Stimulated activated memory B cell treated with anti-CD40 and anti-IgM and Interleukin-4, amounts not matched to agents 10 μg/mL and 1 μg/mL and 100 μg/mL, for 72 hours (primary cell): ENCODE measurements at regions not wholly inside any gene's neighbourhood (a gene's known extent, or its start where the extent isn't known, plus 50 kb on each side); places are given as distances from the start of the nearest gene placed in this dataset.
"Not testable (repeated sequence)": the region's sequence is repeated elsewhere in the genome, so short reads cannot be mapped to it uniquely, and the experiment has no call there.

ENCODE experiments used
- ATAC-seq: fragments of 150-1000 bp; cut with Tn5 transposase; 2 replicates; pipeline ENCODE4 v1.10.0; 2021
- H3K27ac Mint-ChIP-seq: one replicate; pipeline ENCODE4 v1.8.0; 2022; ENCODE audit warnings: mild to moderate bottlenecking, mixed read lengths
- H3K27me3 Mint-ChIP-seq: one replicate; pipeline ENCODE4 v1.8.0; 2022; ENCODE audit warnings: mixed read lengths
- H3K36me3 Mint-ChIP-seq: one replicate; pipeline ENCODE4 v1.8.0; 2022; ENCODE audit warnings: mixed read lengths
- H3K4me1 Mint-ChIP-seq: one replicate; pipeline ENCODE4 v1.8.0; 2022; ENCODE audit warnings: mixed read lengths
- H3K4me3 Mint-ChIP-seq: one replicate; pipeline ENCODE4 v1.8.0; 2022; ENCODE audit warnings: mild to moderate bottlenecking, moderate library complexity, mixed read lengths
- H3K9me3 Mint-ChIP-seq: one replicate; pipeline ENCODE4 v1.8.0; 2022; ENCODE audit warnings: mixed read lengths

DNA sequence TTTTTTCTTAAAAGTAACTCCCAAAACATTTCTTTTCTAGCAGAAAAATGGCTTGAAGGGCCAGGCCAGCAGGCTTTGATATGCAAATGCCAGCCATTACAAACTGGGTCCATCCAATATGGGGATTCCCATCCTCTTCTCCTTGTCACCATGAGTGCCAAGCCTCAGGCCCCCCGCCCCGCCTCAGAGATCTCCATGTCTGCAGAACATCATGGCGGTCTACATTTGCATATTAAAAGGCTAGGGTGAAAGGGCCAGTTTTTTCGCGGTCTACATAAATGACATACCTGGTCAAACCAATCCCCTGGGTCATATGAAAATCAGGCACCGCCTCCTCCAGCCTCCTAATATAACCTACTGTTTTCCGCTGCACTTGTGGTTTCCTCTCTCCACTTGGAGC is 1327.6 kb downstream of the UQCRFS1 start:
- Mint-ChIP-seq H3K4me3 (no peak overlapping the region), H3K9me3 (peaks cover 5% of the 10 kb centered on the region), H3K36me3 (no peaks in the 10 kb centered on the region), H3K27me3 (no peaks in the 10 kb centered on the region), H3K27ac (no peak overlapping the region), H3K4me1 (no peaks in the 10 kb centered on the region)
- no peak for ATAC-seq

DNA sequence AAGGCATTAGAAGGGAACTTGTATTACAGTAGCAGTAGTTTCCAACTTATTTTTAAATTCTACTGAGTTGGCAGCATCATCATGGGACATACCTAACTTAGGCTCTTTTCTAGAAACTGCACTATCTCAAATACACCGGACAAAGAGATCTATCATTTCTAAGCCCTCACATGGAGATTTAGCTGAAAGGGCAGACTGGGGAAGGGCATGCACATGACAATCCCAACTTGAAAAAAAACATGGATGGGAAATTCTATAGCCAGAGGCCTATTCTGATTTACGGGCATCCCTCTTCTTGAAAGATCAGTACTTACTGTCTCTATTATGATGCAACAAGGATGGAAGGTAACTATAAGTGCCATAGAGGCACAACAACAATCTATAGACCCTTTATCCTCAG is 1328.6 kb downstream of the UQCRFS1 start:
- Mint-ChIP-seq H3K9me3 (peaks cover 5% of the 10 kb centered on the region), H3K27ac (no peak overlapping the region), H3K27me3 (no peaks in the 10 kb centered on the region), H3K4me1 (no peaks in the 10 kb centered on the region), H3K36me3 (no peaks in the 10 kb centered on the region), H3K4me3 (no peak overlapping the region)
- ATAC-seq = no peak

DNA sequence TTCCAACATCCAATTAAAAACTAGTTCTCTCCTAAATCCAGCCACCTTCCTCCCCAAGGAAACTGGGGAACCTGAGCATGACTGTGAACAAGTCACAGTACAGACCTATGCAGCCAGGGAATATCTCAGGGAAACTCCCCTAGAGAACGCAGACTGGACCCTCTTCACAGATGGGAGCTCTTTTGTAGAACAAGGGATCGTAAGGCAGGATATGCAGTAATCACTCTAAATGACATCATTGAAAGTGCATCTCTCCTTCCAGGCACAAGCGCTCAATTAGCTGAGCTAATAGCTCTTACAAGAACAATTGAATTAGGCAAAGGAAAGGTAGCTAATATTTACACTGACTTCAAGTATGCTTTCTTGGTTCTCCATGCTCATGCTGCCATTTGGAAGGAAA is 1331.7 kb downstream of the UQCRFS1 start:
- H3K9me3 Mint-ChIP-seq = no peaks in the 10 kb centered on the region
- H3K36me3 Mint-ChIP-seq = no peaks in the 10 kb centered on the region
- no peak overlapping the region for H3K27ac Mint-ChIP-seq
- H3K4me1 Mint-ChIP-seq = no peaks in the 10 kb centered on the region
- no peaks in the 10 kb centered on the region for H3K27me3 Mint-ChIP-seq
- no peak for ATAC-seq
- no peak overlapping the region for H3K4me3 Mint-ChIP-seq

DNA sequence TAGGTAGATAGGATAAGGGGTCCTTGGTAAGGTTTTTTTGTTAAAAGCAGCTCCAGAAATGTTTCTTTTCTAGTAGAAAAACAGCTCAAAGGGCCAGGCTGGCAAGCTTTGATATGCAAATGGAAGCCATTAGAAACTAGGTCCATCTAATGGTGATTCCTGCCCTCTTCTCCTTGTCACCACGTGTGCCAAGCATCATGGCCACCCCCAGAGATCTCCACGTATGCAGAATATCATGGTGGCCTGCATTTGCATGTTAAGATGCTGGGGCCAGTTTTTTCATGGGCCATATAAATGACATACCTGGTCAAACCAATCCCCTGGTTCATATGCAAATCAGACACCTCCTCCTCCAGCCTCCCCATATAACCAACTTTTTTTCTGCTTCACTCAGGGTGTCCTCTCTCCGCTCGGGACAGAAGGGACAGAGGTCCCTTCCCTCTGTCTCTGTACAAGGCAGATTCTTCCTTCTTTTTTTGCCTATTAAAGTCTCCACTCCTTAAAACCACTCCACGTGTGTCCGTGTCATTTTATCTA is 1335.9 kb downstream of the UQCRFS1 start:
- no peaks in the 10 kb centered on the region for H3K27me3 Mint-ChIP-seq
- peaks cover 7% of the 10 kb centered on the region for H3K9me3 Mint-ChIP-seq
- H3K36me3 Mint-ChIP-seq = peaks cover 8% of the 10 kb centered on the region
- no peaks in the 10 kb centered on the region for H3K4me1 Mint-ChIP-seq
- H3K27ac Mint-ChIP-seq = no peak overlapping the region
- no peak overlapping the region for H3K4me3 Mint-ChIP-seq
- no peak for ATAC-seq

DNA sequence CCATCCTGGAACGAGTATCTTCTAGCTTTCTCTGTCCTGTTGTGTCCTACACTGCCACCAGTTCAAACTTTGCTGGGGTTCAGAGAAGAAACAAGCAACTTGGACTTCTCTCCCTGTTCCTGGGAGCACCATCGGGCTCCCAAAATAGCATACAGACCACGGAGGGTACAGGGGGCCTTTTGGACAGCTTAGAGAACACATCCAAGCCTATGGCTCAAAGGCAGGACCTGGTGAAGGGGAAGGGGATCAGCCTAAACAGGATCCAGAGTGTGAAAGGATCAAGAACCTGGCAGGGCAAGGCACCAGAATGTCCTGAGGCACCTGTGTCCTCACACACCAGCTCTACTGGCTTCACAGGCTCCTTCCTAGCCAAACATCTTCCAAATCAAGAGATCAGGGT is 1336.5 kb downstream of the UQCRFS1 start:
- Mint-ChIP-seq H3K9me3 (peaks cover 7% of the 10 kb centered on the region), H3K4me3 (no peak overlapping the region), H3K36me3 (peaks cover 8% of the 10 kb centered on the region), H3K4me1 (no peaks in the 10 kb centered on the region), H3K27me3 (no peaks in the 10 kb centered on the region), H3K27ac (no peak overlapping the region)
- ATAC-seq = no peak

DNA sequence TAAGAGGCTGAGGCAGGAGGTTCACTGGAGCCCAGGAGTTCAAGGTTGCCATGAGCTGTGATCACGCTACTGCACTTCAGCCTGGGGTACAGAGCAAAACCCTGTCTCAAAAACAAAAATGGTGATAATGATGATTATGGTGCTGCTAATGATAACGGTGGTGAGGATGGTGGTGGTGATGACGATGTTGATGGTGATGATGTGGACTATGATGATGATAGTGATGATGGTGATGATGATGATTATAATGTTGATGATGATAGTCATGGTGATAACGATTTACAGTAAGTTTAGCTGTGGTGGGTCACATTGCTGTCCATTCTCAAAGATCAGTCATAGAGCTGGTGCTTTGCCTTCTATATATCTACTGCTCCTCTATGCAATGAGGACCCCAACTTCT is 1340.6 kb downstream of the UQCRFS1 start:
- peaks cover 12% of the 10 kb centered on the region for H3K9me3 Mint-ChIP-seq
- H3K27me3 Mint-ChIP-seq = no peaks in the 10 kb centered on the region
- peaks cover 15% of the 10 kb centered on the region for H3K36me3 Mint-ChIP-seq
- ATAC-seq = no peak
- H3K4me1 Mint-ChIP-seq = no peaks in the 10 kb centered on the region
- H3K4me3 Mint-ChIP-seq = no peak overlapping the region
- H3K27ac Mint-ChIP-seq = no peak overlapping the region

DNA sequence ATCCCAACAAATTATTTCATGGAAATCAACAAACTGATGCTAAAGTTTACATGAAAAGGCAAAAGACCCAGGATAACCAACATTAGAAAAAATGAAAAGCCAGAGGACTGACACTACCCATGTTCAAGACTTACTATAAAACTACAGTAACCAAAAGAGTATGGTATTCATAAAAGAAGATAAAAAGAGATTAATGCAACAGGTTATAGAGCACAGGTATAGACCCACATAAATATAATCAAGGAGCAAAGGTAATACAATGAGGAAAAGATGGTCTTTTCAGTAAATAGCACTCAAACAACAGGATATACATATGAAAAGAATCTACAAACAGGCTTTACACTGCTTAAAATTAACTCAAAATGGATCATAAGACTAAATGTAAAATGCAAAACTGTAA is 1342.7 kb downstream of the UQCRFS1 start:
- Mint-ChIP-seq H3K4me1 (no peaks in the 10 kb centered on the region), H3K9me3 (peaks cover 16% of the 10 kb centered on the region), H3K4me3 (no peak overlapping the region), H3K27ac (no peak overlapping the region), H3K27me3 (no peaks in the 10 kb centered on the region), H3K36me3 (peaks cover 28% of the 10 kb centered on the region)
- ATAC-seq = no peak

DNA sequence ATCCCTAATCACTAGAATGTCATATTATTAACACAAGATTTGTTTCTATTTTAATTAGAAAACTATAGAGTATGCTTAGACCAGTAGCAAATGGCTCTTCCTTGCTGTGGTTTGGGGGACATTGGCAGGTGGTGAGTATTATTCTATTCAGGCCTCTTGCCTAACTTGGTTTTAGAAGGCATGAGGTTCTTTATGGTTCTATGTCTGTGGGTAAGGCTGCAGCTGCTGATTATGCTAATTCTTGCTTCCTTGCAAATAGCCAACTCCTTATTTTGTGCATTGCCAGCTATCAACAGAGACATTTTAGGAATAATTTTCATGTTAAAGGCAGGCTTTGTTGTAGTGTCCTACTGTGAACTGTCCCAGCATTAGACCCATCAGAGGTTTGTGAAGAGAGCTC is 1344.9 kb downstream of the UQCRFS1 start:
- Mint-ChIP-seq H3K27ac (no peak overlapping the region), H3K27me3 (no peaks in the 10 kb centered on the region), H3K4me1 (no peaks in the 10 kb centered on the region), H3K9me3 (peaks cover 20% of the 10 kb centered on the region), H3K36me3 (peaks cover 26% of the 10 kb centered on the region), H3K4me3 (no peak overlapping the region)
- no peak for ATAC-seq

DNA sequence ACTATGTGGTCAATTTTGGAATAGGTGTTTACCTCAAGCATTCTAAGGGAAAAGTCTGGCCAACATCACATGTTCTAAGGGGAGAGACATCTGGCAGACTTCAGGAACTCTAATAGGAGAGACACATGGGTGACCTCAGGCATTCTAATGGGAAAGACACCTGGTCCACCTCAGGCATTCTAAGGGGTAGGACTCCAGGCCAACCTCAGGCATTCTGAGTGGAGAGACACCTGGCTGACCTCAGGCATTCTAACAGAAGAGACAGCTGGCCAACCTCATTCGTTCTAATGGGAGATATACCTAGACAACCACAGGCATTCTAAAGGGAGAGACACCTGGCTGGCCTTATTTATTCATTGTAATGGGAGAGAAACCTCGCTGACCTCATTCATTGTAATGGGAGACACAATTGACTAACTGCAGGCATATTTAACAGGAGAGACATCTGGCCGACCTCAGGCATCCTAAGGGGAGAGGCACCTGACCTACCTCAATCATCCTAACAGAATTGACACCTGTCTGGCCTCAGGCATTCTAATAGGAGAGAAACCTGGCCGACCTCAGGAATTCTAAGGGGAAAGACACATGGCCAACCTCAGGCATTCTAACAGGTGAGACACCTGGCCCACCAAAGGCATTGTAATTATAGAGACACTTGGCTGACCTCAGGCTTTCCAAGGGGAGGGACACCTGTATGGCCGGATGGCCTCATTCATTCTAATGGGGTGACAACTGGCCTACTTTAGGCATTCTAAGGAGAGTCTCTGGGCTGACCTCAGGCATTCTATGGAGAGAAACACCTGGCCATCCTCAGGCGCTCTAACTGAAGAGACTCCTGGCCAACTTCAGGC is 1346.8 kb downstream of the UQCRFS1 start:
- peaks cover 26% of the 10 kb centered on the region for H3K36me3 Mint-ChIP-seq
- ATAC-seq = no peak

DNA sequence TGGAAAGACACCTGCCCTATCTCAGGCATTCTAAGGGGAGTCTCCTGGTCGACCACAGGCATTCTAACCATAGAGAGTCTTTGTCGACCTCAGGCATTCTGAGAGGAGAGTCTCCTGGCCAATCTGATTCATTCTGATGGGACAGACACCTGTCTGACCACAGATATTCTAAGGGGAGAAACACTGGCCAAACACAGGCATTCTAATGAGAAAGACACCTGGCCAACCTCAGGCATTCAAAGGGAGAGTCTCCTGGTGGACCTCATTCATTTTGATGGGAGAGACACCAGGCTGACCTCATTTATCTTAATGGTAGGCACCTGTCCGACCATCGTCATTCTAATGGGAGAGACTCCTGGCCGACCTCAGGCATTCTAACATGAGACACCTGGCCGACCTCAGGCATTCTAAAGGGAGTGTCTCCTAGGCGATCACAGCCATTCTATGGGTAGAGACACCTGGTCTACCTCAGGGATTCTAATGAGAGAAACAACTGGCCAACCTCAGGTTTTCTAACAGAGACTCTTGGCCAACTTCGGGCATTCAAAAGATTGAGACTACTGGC is 1351.5 kb downstream of the UQCRFS1 start:
- H3K9me3 Mint-ChIP-seq = peaks cover 50% of the 10 kb centered on the region

More for the DNA sequence above, 1346.8 kb downstream of the UQCRFS1 start:
- Mint-ChIP-seq H3K27ac (no peak overlapping the region), H3K27me3 (no peaks in the 10 kb centered on the region), H3K4me3 (no peak overlapping the region), H3K4me1 (no peaks in the 10 kb centered on the region), H3K9me3 (peaks cover 25% of the 10 kb centered on the region)

DNA sequence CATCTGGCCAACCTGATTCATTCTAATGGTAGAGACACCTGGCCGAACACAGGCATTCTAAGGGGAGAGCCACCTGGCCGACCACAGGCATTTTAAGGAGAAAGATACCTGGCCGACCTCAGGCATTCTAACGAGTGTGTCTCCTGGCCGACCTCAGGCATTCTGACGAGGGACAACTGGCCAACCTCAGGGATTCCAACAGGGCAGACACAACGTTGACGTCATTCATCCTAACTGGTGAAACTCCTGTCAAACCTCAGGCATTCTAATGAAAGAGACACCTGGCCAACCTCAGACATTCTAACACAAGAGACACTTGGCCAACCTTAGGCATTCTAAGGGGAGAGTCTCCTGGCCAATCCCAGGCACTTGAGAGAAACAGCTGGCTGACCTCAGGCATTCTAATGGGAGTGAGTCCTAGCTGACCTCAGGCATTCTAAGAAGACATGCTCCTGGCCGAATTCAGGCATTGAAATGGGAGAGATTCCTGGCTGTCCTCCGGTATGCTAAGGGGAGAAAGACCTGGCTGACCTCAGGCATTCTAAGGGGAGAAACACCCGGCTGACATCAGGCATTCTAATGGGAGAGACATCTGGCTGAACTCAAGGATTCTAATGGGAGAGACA is 1352.5 kb downstream of the UQCRFS1 start:
- no peaks in the 10 kb centered on the region for H3K27me3 Mint-ChIP-seq
- peaks cover 53% of the 10 kb centered on the region for H3K9me3 Mint-ChIP-seq
- no peak overlapping the region for H3K4me3 Mint-ChIP-seq
- H3K27ac Mint-ChIP-seq = no peak overlapping the region
- no peaks in the 10 kb centered on the region for H3K4me1 Mint-ChIP-seq
- no peak for ATAC-seq
- peaks cover 11% of the 10 kb centered on the region for H3K36me3 Mint-ChIP-seq

More for the DNA sequence above, 1351.5 kb downstream of the UQCRFS1 start:
- ATAC-seq = no peak
- H3K4me1 Mint-ChIP-seq = no peaks in the 10 kb centered on the region
- H3K27ac Mint-ChIP-seq = no peak overlapping the region
- no peaks in the 10 kb centered on the region for H3K27me3 Mint-ChIP-seq
- no peak overlapping the region for H3K4me3 Mint-ChIP-seq
- H3K36me3 Mint-ChIP-seq = peaks cover 18% of the 10 kb centered on the region

DNA sequence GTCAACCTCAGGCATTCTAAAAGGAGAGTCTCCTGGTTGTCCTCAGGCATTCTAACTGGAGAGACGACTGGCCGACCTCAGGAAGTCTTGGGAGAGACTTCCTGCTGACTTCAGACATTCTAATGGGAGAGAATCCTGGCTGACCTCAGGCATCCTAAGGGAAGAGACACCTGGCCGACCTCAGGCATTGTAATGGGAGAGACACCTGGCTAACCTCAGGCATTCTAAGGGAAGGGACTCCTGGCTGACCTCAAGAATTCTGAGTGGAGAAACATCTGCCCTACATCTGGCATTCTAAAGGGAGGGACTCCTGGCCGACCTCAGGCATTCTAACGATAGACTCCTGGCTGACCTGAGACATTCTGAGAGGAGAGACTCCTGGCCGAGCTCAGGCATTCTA is 1353.3 kb downstream of the UQCRFS1 start:
- no peak overlapping the region for H3K27ac Mint-ChIP-seq
- H3K27me3 Mint-ChIP-seq = no peaks in the 10 kb centered on the region
- no peak for ATAC-seq
- no peak overlapping the region for H3K4me3 Mint-ChIP-seq
- peaks cover 56% of the 10 kb centered on the region for H3K9me3 Mint-ChIP-seq
- H3K4me1 Mint-ChIP-seq = no peaks in the 10 kb centered on the region
- H3K36me3 Mint-ChIP-seq = peaks cover 6% of the 10 kb centered on the region

DNA sequence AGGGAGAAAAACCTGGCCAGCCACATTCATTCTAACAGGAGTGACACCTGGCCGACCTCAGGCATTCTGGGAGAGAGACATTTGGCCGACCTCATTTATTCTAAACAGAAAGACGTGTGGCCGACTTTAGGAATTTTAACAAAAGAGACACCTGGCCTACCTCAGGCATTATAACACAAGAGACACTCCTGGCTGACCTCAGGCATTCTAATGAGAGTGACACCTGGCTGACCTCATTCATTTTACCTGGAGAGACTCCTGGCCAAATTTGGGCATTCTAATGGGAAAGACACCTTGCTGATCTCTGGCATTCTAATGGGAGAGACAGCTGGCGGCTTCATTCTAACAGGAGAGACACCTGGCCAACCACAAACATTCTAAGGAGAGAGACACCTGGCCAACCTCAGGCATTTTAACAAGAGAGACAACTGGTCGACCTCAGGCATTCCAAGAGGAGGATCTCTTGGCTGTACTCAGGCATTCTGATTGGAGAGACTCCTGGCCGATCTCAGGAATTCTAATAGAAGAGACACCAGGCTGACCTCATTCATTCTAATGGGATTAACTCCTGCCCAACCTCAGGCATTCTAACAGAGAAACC is 1353.9 kb downstream of the UQCRFS1 start:
- ATAC-seq = no peak
- Mint-ChIP-seq H3K4me1 (no peaks in the 10 kb centered on the region), H3K27me3 (no peaks in the 10 kb centered on the region), H3K36me3 (peaks cover 6% of the 10 kb centered on the region), H3K9me3 (peaks cover 58% of the 10 kb centered on the region), H3K27ac (no peak overlapping the region), H3K4me3 (no peak overlapping the region)

DNA sequence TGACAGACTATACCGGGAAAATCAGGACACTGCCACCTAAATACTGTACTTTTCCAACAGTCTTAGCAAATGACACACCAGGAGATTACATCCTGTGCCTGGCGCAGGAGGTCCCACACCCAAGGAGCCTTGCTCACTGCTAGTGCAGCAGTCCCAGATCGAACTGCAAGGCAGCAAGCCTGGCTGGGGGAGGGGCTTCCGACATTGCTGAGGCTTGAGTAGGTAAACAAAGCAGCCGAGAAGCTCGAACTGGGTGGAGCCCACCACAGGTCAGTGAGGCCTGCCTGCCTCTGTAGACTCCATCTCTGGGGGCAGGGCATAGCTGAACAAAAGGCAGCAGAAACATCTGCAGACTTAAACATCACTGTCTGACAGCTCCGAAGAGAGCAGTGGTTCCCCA is 1360.0 kb downstream of the UQCRFS1 start:
- not testable (repeated sequence) for H3K4me1 Mint-ChIP-seq, H3K27me3 Mint-ChIP-seq, ATAC-seq, H3K4me3 Mint-ChIP-seq, H3K27ac Mint-ChIP-seq
- peaks cover 40% of the 10 kb centered on the region for H3K9me3 Mint-ChIP-seq
- H3K36me3 Mint-ChIP-seq = peaks cover 25% of the 10 kb centered on the region

DNA sequence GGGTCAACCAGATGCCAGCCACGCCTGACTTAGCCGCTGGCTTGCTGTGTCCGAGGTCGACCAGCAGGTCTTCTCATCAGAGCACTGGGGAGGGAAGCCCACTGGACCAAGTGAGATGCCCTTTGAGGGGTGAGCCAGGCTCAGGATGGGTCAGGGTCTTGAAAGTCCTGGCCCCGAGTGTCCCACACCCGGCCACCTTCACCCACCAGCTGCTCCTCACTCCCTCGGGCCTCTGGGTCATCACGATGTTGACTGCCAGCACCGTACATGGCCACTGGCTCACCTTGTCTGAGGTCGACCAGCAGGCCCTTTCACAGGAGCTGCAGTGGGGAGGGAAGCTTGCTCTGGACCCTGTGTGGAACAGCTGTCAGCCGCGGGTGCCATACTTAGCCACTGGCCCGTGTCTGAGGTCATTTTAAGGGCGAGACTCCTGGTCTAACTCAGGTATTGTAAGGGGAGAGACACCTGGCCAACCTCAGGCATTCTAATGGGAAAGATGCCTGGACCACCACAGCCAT is 1361.3 kb downstream of the UQCRFS1 start:
- Mint-ChIP-seq H3K4me3 (no peak overlapping the region), H3K27ac (no peak overlapping the region), H3K36me3 (peaks cover 31% of the 10 kb centered on the region), H3K27me3 (no peaks in the 10 kb centered on the region), H3K4me1 (no peaks in the 10 kb centered on the region), H3K9me3 (peaks cover 29% of the 10 kb centered on the region)
- ATAC-seq = no peak
